ENCODE measurements at regions not wholly inside any gene's neighbourhood (a gene's known extent, or its start where the extent isn't known, plus 50 kb on each side); places are given as distances from the start of the nearest gene placed in this dataset.
A peak's percentile ranks its signal among the peaks of the same experiment; 100 is the strongest.

GRCh38 chr1:195105281-195105680 is 1503.0 kb downstream of the KCNT2 start:
- Histone ChIP-seq H3K27me3 (ENCODE audit: insufficient read depth, low read length) (no peaks in the 10 kb centered on the region), H4K20me1 (ENCODE audit: insufficient read depth) (no peaks in the 10 kb centered on the region), H3K9me2 (ENCODE audit: insufficient read depth) (no peaks in the 10 kb centered on the region), H3K36me3 (ENCODE audit: control insufficient read depth in 1 of 2, insufficient read depth in 2 of 2, low read length in 2 of 2) (no peaks in the 10 kb centered on the region), H3K4me3 (replicated peaks in 1 of 2; ENCODE audit: low read depth in 1 of 2, low read length in 2 of 2) (no peak overlapping the region), H3K9me3 (ENCODE audit: control insufficient read depth in 1 of 2, insufficient read depth in 1 of 2, low read depth in 1 of 2, low read length in 2 of 2) (no peaks in the 10 kb centered on the region), H3K9ac (ENCODE audit: low read length) (no peak overlapping the region), H3K27ac (ENCODE audit: low read depth, low read length) (no peak overlapping the region), H3K4me2 (ENCODE audit: low read length) (no peak overlapping the region), H3K79me2 (ENCODE audit: insufficient read depth, low read length) (no peaks in the 10 kb centered on the region), H3K4me1 (ENCODE audit: control insufficient read depth in 1 of 2, insufficient read depth in 2 of 2, low read length in 2 of 2) (no peaks in the 10 kb centered on the region), H2AFZ (ENCODE audit: low read depth, low read length, poor library complexity, severe bottlenecking) (no peak overlapping the region)
- ChIA-PET POLR2A (no interaction called here), CTCF (no interaction called here), RAD21 (ENCODE audit: low non-redundant PET in 1 of 2, low total read pairs in 2 of 2, uncharacterized antibody in 2 of 2, unreplicated experiment in 2 of 2) (no interaction called here)
- 0 out of 2 replicates have a peak, but pooled peaks have one; percentile 52 for ATAC-seq
- no TSS peak for BruUV-seq (replicated peaks)
- intact Hi-C loops (cut with micrococcal nuclease) = no loop called here
- DNase-seq (ENCODE audit: low read depth, low spot score) = no peak
- TF ChIP-seq RAD21 (IDR thresholded peaks at IDR 0.05; ENCODE audit: low read depth) (peak; percentile 20; the same call in 1 of the 2 replicates), REST (IDR thresholded peaks at IDR 0.05; ENCODE audit: low read depth) (no peak), SIN3A (IDR thresholded peaks at IDR 0.05; ENCODE audit: low read depth) (no peak), FOSL1 (IDR thresholded peaks at IDR 0.05; ENCODE audit: low read depth) (no peak), EGR1 (IDR thresholded peaks at IDR 0.05; ENCODE audit: low read depth) (no peak), SP1 (IDR thresholded peaks at IDR 0.05; ENCODE audit: low read depth) (no peak), CEBPB (IDR thresholded peaks at IDR 0.05; ENCODE audit: low read depth) (no peak), ZBTB33 (IDR thresholded peaks at IDR 0.05; ENCODE audit: extremely low read depth, insufficient replicate concordance, low read length) (no peak), ZFX (IDR thresholded peaks at IDR 0.05) (no peak), MAX (IDR thresholded peaks at IDR 0.05) (no peak), CTCF (IDR thresholded peaks at IDR 0.05 in 2 of 3, conservative IDR thresholded peaks at IDR 0.05 in 1 of 3; ENCODE audit: borderline replicate concordance in 1 of 3, insufficient read depth in 1 of 3, low read depth in 2 of 3, low read length in 2 of 3) (peak in 1 of 3 experiments; percentile 14; a peak in 1 of 6 replicates), SRF (IDR thresholded peaks at IDR 0.05; ENCODE audit: low read depth) (no peak), ELF1 (IDR thresholded peaks at IDR 0.05; ENCODE audit: borderline replicate concordance, low read depth) (no peak), TCF7L2 (IDR thresholded peaks at IDR 0.05; ENCODE audit: borderline replicate concordance, extremely low read depth, insufficient read depth, insufficient read length) (no peak)

Measured in HCT116 (cell line).